ENCODE measurements at regions not wholly inside any gene's neighbourhood (a gene's known extent, or its start where the extent isn't known, plus 50 kb on each side); places are given as distances from the start of the nearest gene placed in this dataset.

DNA sequence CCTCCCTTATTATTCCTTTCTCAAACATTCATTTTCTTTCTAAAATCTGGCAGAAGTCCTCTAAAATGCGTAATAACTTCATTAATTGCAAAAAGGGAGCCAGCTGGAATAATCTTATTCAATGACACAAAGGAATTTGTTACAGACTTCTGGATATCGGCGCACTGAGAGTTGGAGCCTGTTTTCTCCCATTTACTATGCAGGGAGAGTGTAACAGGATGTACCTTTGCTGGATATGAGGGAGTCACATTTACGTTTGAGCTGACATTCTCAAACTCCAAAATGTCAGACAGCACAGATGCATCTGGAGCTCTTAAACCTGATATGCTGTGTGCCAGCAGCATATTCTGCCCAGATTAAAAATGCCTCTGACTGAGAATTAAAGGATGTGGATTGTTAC, 275.3 kb downstream of the TMX3 start:
- DNase-seq (ENCODE audit: low spot score), result no peak
- Histone ChIP-seq H3K9ac (ENCODE audit: low read depth in 1 of 2, low read length in 2 of 2) (no peak overlapping the region), H3K4me3 (ENCODE audit: low read depth in 1 of 3, low read length in 3 of 3) (no peak overlapping the region), H3K36me3 (ENCODE audit: control insufficient read depth in 4 of 4, insufficient read depth in 3 of 4, low read depth in 1 of 4, low read length in 3 of 4) (no peaks in the 10 kb centered on the region), H3K27me3 (ENCODE audit: control insufficient read depth in 4 of 4, insufficient read depth in 4 of 4, low read length in 3 of 4) (no peaks in the 10 kb centered on the region), H3K9me3 (ENCODE audit: control insufficient read depth in 4 of 4, low read length in 3 of 4) (peaks cover 0 to 3% (median 0%) of the 10 kb centered on the region in 4 donors), H3K27ac (ENCODE audit: low read depth in 1 of 2, low read length in 2 of 2) (no peak overlapping the region), H3K4me1 (ENCODE audit: control insufficient read depth in 4 of 4, insufficient read depth in 4 of 4, low read length in 3 of 4) (no peaks in the 10 kb centered on the region)
- 58% methylated on average over 4 of the region's 4 CpGs for WGBS
- TF ChIP-seq RAD21 (IDR thresholded peaks at IDR 0.05) (no peak), GABPA (IDR thresholded peaks at IDR 0.05 in 1 of 2, conservative IDR thresholded peaks at IDR 0.05 in 1 of 2) (no peak), SP1 (IDR thresholded peaks at IDR 0.05) (no peak), FOXA1 (IDR thresholded peaks at IDR 0.05) (no peak), NR2F2 (IDR thresholded peaks at IDR 0.05) (no peak), YY1 (IDR thresholded peaks at IDR 0.05) (no peak), HNF4G (IDR thresholded peaks at IDR 0.05) (no peak), FOXA2 (IDR thresholded peaks at IDR 0.05) (no peak)
- TF ChIP-seq, protein P1, sequence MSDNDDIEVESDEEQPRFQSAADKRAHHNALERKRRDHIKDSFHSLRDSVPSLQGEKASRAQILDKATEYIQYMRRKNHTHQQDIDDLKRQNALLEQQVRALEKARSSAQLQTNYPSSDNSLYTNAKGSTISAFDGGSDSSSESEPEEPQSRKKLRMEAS (IDR thresholded peaks at IDR 0.05), result no peak
- TF ChIP-seq, protein P2, sequence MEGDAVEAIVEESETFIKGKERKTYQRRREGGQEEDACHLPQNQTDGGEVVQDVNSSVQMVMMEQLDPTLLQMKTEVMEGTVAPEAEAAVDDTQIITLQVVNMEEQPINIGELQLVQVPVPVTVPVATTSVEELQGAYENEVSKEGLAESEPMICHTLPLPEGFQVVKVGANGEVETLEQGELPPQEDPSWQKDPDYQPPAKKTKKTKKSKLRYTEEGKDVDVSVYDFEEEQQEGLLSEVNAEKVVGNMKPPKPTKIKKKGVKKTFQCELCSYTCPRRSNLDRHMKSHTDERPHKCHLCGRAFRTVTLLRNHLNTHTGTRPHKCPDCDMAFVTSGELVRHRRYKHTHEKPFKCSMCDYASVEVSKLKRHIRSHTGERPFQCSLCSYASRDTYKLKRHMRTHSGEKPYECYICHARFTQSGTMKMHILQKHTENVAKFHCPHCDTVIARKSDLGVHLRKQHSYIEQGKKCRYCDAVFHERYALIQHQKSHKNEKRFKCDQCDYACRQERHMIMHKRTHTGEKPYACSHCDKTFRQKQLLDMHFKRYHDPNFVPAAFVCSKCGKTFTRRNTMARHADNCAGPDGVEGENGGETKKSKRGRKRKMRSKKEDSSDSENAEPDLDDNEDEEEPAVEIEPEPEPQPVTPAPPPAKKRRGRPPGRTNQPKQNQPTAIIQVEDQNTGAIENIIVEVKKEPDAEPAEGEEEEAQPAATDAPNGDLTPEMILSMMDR (IDR thresholded peaks at IDR 0.05; ENCODE audit: low read depth, low read length, missing input control), result no peak

DNA sequence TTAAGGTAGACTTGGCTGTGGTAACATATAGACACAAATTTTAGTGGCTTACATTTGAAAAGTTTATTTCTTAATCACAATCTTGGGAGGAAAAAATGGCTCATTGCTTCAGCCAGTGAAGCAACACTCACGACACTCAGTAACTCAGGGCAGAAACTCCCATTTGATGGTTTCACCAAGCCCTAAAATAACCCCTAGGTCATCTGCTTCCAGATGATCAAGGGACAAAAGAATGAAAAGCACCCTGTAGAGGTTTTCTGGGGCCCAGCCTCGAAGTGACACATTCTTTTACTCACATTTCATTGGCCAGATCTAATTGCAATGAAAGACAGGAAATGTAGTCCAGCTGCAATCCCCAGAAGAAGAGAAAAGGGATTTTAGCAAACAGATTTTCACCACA, 275.9 kb downstream of the TMX3 start:
- TF ChIP-seq JUND (IDR thresholded peaks at IDR 0.05) (peak in 1 of 2 donors; percentile 14), RAD21 (IDR thresholded peaks at IDR 0.05) (no peak), TAF1 (conservative IDR thresholded peaks at IDR 0.05) (no peak), GABPA (IDR thresholded peaks at IDR 0.05 in 1 of 2, conservative IDR thresholded peaks at IDR 0.05 in 1 of 2) (no peak)
- TF ChIP-seq, protein P1 (IDR thresholded peaks at IDR 0.05), result no peak

DNA sequence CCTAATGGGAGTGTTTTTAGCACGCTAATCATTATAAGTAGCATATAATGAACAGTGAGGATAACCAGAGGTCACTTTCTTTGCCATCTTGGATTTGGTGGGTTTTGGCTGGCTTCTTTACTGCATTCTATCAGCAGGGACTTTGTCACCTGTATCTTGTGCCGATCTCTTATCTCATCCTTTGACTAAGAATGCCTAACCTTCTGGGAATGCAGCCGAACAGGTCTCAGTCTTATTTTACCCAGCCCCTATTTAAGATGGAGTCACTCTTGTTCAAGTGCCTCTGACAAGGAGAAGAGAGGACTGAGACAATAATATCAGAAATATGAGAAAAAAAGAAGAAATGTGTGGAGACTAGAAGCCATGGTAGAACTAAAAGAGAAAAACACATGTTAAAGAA, 276.4 kb downstream of the TMX3 start:
- WGBS, result 71% methylated on average over 3 of the region's 3 CpGs
- Histone ChIP-seq H3K27me3 (ENCODE audit: control insufficient read depth in 4 of 4, insufficient read depth in 4 of 4, low read length in 3 of 4) (no peaks in the 10 kb centered on the region), H3K36me3 (ENCODE audit: control insufficient read depth in 4 of 4, insufficient read depth in 3 of 4, low read depth in 1 of 4, low read length in 3 of 4) (no peaks in the 10 kb centered on the region), H3K9me3 (ENCODE audit: control insufficient read depth in 4 of 4, low read length in 3 of 4) (peaks cover 0 to 3% (median 0%) of the 10 kb centered on the region in 4 donors), H3K4me1 (ENCODE audit: control insufficient read depth in 4 of 4, insufficient read depth in 4 of 4, low read length in 3 of 4) (no peaks in the 10 kb centered on the region), H3K9ac (ENCODE audit: low read depth in 1 of 2, low read length in 2 of 2) (no peak overlapping the region), H3K27ac (ENCODE audit: low read depth in 1 of 2, low read length in 2 of 2) (no peak overlapping the region), H3K4me3 (ENCODE audit: low read depth in 1 of 3, low read length in 3 of 3) (no peak overlapping the region)
- no peak for DNase-seq (ENCODE audit: low spot score)
- TF ChIP-seq, protein P1 (IDR thresholded peaks at IDR 0.05), result no peak
- TF ChIP-seq SP1 (IDR thresholded peaks at IDR 0.05) (no peak), NR2F2 (IDR thresholded peaks at IDR 0.05) (no peak), JUND (IDR thresholded peaks at IDR 0.05) (no peak), YY1 (IDR thresholded peaks at IDR 0.05) (no peak), GABPA (IDR thresholded peaks at IDR 0.05 in 1 of 2, conservative IDR thresholded peaks at IDR 0.05 in 1 of 2) (no peak), TAF1 (conservative IDR thresholded peaks at IDR 0.05) (no peak), HNF4G (IDR thresholded peaks at IDR 0.05) (no peak), RXRA (IDR thresholded peaks at IDR 0.05) (no peak), FOXA1 (IDR thresholded peaks at IDR 0.05) (no peak)
- TF ChIP-seq, protein P3, sequence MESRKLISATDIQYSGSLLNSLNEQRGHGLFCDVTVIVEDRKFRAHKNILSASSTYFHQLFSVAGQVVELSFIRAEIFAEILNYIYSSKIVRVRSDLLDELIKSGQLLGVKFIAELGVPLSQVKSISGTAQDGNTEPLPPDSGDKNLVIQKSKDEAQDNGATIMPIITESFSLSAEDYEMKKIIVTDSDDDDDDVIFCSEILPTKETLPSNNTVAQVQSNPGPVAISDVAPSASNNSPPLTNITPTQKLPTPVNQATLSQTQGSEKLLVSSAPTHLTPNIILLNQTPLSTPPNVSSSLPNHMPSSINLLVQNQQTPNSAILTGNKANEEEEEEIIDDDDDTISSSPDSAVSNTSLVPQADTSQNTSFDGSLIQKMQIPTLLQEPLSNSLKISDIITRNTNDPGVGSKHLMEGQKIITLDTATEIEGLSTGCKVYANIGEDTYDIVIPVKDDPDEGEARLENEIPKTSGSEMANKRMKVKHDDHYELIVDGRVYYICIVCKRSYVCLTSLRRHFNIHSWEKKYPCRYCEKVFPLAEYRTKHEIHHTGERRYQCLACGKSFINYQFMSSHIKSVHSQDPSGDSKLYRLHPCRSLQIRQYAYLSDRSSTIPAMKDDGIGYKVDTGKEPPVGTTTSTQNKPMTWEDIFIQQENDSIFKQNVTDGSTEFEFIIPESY (IDR thresholded peaks at IDR 0.05), result no peak
- TF ChIP-seq, protein P4, sequence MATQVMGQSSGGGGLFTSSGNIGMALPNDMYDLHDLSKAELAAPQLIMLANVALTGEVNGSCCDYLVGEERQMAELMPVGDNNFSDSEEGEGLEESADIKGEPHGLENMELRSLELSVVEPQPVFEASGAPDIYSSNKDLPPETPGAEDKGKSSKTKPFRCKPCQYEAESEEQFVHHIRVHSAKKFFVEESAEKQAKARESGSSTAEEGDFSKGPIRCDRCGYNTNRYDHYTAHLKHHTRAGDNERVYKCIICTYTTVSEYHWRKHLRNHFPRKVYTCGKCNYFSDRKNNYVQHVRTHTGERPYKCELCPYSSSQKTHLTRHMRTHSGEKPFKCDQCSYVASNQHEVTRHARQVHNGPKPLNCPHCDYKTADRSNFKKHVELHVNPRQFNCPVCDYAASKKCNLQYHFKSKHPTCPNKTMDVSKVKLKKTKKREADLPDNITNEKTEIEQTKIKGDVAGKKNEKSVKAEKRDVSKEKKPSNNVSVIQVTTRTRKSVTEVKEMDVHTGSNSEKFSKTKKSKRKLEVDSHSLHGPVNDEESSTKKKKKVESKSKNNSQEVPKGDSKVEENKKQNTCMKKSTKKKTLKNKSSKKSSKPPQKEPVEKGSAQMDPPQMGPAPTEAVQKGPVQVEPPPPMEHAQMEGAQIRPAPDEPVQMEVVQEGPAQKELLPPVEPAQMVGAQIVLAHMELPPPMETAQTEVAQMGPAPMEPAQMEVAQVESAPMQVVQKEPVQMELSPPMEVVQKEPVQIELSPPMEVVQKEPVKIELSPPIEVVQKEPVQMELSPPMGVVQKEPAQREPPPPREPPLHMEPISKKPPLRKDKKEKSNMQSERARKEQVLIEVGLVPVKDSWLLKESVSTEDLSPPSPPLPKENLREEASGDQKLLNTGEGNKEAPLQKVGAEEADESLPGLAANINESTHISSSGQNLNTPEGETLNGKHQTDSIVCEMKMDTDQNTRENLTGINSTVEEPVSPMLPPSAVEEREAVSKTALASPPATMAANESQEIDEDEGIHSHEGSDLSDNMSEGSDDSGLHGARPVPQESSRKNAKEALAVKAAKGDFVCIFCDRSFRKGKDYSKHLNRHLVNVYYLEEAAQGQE (IDR thresholded peaks at IDR 0.05), result no peak
- TF ChIP-seq, protein P5, sequence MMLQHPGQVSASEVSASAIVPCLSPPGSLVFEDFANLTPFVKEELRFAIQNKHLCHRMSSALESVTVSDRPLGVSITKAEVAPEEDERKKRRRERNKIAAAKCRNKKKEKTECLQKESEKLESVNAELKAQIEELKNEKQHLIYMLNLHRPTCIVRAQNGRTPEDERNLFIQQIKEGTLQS (IDR thresholded peaks at IDR 0.05), result no peak

More for the DNA sequence above, 275.9 kb downstream of the TMX3 start:
- no peak overlapping the region for H3K4me3 ChIP-seq (ENCODE audit: low read depth in 1 of 3, low read length in 3 of 3)
- no peaks in the 10 kb centered on the region for H3K27me3 ChIP-seq (ENCODE audit: control insufficient read depth in 4 of 4, insufficient read depth in 4 of 4, low read length in 3 of 4)
- no peaks in the 10 kb centered on the region for H3K36me3 ChIP-seq (ENCODE audit: control insufficient read depth in 4 of 4, insufficient read depth in 3 of 4, low read depth in 1 of 4, low read length in 3 of 4)
- H3K4me1 ChIP-seq (ENCODE audit: control insufficient read depth in 4 of 4, insufficient read depth in 4 of 4, low read length in 3 of 4), result no peaks in the 10 kb centered on the region
- peaks cover 0 to 3% (median 0%) of the 10 kb centered on the region in 4 donors for H3K9me3 ChIP-seq (ENCODE audit: control insufficient read depth in 4 of 4, low read length in 3 of 4)
- H3K9ac ChIP-seq (ENCODE audit: low read depth in 1 of 2, low read length in 2 of 2), result no peak overlapping the region
- WGBS, result 39% methylated on average over 2 of the region's 2 CpGs
- H3K27ac ChIP-seq (ENCODE audit: low read depth in 1 of 2, low read length in 2 of 2), result no peak overlapping the region
- no peak for DNase-seq (ENCODE audit: low spot score)

Measured in liver (tissue), 8 donors.